B cell (primary cell): ENCODE measurements at regions not wholly inside any gene's neighbourhood (a gene's known extent, or its start where the extent isn't known, plus 50 kb on each side); places are given as distances from the start of the nearest gene placed in this dataset.

Experiments used
- EZH2 ChIP-seq: IDR thresholded peaks from 2 replicates; pipeline ENCODE4 v1.6.1; 2012; ENCODE audit warnings: borderline replicate concordance, low read depth, mild to moderate bottlenecking, moderate library complexity, low read length; ENCODE audit not compliant: insufficient read depth, poor library complexity, severe bottlenecking
- TF ChIP-seq, protein P1 (sequence below): fragments of 200-600 bp; IDR thresholded peaks from one replicate; pipeline ENCODE4 v1.8.0; 2022; ENCODE audit warnings: antibody characterized with exemption, mild to moderate bottlenecking

DNA sequence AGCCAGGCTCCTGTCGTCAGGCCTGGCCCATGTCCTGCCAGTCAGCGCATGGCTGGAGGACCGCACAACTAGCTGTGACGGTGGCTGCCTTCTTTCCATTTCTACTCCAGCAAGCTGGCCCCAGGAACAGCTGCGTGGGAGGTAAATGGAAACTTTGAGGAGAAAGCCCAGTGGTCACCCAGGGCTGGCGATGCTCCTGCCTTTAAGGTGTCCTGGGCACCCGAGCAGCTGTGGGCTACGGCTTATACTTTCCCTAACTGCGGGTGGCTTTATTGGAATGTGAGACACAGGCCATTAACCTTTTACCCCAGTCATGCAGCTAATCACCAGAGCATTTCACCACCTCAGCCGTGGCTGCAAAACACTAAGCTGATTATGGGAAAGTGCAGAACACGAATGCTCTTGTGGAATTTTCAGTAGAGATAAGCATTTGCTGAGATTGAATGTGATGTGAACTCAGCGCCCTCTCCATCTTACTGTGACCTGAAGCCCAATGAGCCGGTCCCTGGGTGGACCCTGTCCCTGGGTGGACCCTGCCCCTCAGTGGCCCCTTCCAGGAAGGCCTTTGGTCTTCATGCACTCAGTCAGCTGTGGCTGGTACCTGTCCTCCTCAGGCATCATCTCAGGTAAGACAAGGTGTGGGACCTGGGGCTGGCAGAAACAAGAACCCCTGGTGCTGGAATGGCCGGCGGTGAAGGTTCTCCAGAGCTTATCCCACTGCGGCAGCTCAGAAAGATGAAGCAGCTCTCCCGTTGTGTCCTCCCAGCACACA lies 275.4 kb upstream of the HS6ST1 start:
- TF ChIP-seq, protein P1, sequence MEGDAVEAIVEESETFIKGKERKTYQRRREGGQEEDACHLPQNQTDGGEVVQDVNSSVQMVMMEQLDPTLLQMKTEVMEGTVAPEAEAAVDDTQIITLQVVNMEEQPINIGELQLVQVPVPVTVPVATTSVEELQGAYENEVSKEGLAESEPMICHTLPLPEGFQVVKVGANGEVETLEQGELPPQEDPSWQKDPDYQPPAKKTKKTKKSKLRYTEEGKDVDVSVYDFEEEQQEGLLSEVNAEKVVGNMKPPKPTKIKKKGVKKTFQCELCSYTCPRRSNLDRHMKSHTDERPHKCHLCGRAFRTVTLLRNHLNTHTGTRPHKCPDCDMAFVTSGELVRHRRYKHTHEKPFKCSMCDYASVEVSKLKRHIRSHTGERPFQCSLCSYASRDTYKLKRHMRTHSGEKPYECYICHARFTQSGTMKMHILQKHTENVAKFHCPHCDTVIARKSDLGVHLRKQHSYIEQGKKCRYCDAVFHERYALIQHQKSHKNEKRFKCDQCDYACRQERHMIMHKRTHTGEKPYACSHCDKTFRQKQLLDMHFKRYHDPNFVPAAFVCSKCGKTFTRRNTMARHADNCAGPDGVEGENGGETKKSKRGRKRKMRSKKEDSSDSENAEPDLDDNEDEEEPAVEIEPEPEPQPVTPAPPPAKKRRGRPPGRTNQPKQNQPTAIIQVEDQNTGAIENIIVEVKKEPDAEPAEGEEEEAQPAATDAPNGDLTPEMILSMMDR, result no peak
- no peak for TF ChIP-seq EZH2
